DND-41 (cell line): ENCODE measurements at regions not wholly inside any gene's neighbourhood (a gene's known extent, or its start where the extent isn't known, plus 50 kb on each side); places are given as distances from the start of the nearest gene placed in this dataset.

Experiments used
- EZH2 ChIP-seq: IDR thresholded peaks from 3 replicates; pipeline ENCODE4 v1.6.1; 2012; ENCODE audit warnings: borderline replicate concordance, low read depth, mild to moderate bottlenecking, moderate library complexity, low read length, inconsistent platforms; ENCODE audit not compliant: severe bottlenecking
- TF ChIP-seq, protein P1 (sequence below): IDR thresholded peaks from 2 replicates; pipeline ENCODE4 v1.5.1; 2012; ENCODE audit warnings: borderline replicate concordance, low read length, moderate library complexity, mild to moderate bottlenecking; ENCODE audit not compliant: poor library complexity, severe bottlenecking; ENCODE audit errors: extremely low read depth

DNA sequence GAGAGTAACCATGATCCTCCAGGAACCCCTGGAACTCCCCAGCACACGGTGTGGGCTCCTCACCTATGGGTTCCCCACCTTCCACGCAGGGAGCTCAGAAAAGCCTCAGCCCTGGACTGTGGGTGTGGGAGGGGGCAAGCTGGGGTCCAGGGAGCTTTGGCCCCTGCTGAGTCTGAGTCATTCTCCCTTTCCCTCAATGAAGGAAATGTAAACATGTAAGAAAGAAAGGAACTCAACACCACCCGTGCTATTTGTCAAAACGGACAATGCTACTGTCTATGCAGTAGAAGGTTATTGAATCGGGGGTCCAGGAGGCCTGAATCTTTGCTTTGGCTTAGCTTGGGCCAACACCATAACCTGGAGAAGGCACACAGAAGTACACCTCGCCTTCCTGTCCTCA, 222.8 kb downstream of the PMP22 start:
- TF ChIP-seq, protein P1, sequence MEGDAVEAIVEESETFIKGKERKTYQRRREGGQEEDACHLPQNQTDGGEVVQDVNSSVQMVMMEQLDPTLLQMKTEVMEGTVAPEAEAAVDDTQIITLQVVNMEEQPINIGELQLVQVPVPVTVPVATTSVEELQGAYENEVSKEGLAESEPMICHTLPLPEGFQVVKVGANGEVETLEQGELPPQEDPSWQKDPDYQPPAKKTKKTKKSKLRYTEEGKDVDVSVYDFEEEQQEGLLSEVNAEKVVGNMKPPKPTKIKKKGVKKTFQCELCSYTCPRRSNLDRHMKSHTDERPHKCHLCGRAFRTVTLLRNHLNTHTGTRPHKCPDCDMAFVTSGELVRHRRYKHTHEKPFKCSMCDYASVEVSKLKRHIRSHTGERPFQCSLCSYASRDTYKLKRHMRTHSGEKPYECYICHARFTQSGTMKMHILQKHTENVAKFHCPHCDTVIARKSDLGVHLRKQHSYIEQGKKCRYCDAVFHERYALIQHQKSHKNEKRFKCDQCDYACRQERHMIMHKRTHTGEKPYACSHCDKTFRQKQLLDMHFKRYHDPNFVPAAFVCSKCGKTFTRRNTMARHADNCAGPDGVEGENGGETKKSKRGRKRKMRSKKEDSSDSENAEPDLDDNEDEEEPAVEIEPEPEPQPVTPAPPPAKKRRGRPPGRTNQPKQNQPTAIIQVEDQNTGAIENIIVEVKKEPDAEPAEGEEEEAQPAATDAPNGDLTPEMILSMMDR, result no peak
- TF ChIP-seq EZH2, result no peak
